ENCODE measurements at regions not wholly inside any gene's neighbourhood (a gene's known extent, or its start where the extent isn't known, plus 50 kb on each side); places are given as distances from the start of the nearest gene placed in this dataset.
A peak's percentile ranks its signal among the peaks of the same experiment; 100 is the strongest.

GRCh38 chr2:60119778-60120177 lies 433.7 kb downstream of the BCL11A start:
- TF ChIP-seq EZH2phosphoT487 (IDR thresholded peaks at IDR 0.05; ENCODE audit: low read length) (no peak), CTCF (IDR thresholded peaks at IDR 0.05; ENCODE audit: low read length) (peak; percentile 19; the same call in 1 of the 2 replicates), EZH2 (optimal IDR thresholded peaks at IDR 0.05; ENCODE audit: low read depth, low read length) (no peak)

Measured in MM.1S (cell line).